Stimulated activated CD4-positive, alpha-beta T cell treated with anti-CD3 and anti-CD28 coated beads, Interleukin-12 subunit alpha, Interleukin-12 subunit beta, amount 100 ng/mL, for 48 hours (primary cell): ENCODE measurements at regions not wholly inside any gene's neighbourhood (a gene's known extent, or its start where the extent isn't known, plus 50 kb on each side); places are given as distances from the start of the nearest gene placed in this dataset.
"Not testable (repeated sequence)": the region's sequence is repeated elsewhere in the genome, so short reads cannot be mapped to it uniquely, and the experiment has no call there.

ENCODE experiments used
- DNase-seq, 3 donors: peaks; one replicate each; pipeline ENCODE4 v3.0.0-alpha.2; 2020; ENCODE audit warnings: low read depth in 2 of 3, low spot score in 1 of 3

DNA sequence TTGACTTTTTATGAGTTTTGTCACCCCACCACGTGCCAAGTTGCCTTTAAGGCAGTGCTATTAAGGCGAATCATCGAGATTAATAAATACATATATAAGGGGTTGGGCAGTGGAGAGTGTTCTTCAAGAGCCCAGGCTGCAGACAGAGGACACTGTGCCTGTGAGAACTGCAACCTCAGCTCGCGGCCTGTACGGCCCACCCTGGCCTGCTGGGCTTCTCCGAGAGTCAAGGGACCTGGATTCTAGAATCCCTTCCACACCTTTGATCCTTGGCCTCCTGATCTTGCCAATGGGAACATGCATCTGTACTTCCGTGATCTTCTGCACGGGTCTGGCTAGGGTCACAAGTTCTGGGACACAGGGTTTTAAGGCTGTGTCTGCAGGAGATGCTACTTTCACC is 54.5 kb downstream of the IRX5 start:
- no peak for DNase-seq

DNA sequence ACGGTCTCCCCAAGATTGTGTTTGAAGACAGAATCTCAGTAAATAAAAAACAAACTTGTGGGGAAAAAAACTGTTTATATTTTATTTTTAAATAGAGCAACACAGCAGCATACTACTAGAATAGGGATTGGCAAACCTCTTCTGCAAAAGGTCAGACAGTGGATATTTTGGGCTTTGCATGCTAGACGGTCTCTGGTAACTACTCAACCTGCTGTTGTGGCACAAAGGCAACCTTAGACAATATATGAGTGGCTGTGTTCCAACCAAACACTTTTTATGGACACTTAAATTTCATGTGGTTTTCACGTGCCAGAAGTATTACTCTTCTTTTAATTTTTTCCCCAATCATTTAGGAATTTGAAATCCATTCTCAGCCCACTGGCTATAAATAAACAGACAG is 55.0 kb downstream of the IRX5 start:
- DNase-seq = no peak

DNA sequence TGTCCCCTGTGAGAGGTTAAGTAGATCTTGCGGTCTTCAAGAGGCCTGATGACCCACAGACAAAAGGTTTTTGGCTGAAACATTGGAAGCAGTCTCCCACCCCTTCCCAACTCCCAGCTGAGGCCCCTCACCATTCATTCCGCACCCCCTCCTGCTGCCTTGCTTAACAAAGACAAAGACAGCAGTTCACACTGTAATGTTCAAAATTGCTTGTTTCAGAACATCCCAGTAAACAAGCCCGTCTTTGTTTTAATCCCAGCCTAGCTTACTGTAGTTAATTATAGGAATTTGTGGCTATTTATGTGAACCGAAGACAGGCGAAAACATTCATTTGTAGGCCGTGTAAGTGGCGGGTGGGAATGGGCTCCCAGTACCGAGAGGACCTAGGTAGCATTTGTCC is 55.7 kb downstream of the IRX5 start:
- no peak for DNase-seq

DNA sequence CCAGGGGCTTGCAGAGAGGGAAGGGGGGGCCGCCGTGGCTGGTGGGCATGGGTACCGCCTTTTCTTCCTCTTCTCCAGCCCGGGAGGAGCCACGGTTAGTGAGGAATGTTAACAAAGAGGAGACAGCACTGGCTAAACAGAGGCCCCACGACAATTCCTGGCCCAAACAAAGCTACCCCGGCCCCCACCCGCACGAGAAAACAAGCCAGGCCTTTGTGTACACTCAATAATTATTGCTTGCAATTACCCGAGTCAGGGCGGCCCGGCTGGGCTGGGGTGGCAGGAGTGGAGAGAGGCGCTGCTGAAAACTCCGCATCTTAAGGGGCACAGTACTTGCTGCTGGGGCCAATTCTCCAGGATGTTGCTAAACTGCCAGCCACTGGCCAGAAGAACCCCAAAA is 56.4 kb downstream of the IRX5 start:
- DNase-seq = no peak

DNA sequence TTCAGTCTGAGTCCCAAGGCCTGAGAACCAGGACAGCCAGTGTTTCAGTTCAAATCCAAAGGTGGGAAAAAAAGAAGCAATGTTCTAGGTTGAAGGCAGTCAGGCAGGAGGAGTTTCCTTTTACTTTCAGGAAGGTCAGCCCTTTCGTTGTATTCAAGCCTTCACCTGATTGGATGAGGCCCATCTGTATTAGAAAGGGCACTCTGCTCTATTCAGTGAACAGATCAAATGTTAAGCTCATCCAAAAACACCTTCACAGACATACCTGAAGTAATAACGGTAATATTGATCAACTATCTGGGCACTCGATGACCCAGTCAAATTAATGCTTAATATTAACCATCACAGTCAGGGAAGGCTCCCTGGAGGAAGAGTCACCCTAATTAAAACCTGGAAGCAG is 60.9 kb downstream of the IRX5 start:
- no peak for DNase-seq

DNA sequence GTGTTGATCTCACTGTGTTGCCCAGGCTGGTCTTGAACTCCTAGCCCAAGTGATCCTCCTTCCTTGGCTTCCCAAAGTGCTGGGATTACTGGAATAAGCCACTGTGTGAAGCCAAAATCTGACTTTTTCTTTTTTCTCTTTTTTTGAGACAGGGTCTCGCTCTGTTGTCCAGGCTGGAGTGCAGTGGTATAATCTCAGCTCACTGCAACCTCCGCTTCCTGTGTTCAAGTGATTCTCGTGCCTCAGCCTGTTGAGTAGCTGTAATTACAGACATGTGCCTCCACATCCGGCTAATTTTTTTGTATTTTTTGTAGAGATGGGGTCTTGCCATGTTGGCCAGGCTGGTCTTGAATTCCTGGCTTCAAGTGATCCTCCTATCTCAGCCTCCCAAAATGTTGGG is 61.3 kb downstream of the IRX5 start:
- DNase-seq = not testable (repeated sequence)

DNA sequence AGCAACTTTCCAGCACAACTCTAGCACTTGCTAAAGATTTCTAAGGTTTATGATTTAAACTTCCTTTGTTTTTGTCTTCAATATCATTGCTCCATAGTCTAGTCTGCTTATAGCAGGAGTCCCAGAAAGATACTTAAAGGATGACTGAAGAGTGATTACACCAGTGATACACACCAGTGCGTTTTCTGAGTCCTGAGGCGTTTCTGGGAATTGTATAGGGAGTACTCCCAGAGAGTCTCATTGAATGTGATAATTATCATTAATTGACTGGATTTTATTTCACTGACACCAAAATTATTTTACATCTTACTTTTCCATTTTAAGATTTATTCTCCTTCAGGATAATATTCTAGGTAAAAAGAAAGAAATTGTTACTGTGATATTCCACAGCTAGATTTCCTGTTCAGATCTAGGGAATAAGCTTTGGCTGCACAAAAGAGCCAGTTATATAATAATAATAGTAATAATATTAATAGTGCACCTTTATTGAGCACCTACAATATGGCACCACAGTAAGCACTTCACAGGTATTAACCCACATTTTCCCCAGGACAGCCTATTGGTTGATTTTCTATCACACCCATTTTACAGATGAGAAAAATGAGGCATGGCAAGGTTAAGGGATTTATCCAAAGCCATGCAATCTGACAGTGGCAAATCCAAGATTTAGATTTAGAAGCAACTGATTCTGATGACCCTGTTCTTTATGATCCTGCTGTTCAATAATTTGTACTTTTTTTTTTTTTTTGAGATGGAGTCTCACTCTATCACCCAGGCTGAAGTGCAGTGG is 62.6 kb downstream of the IRX5 start:
- no peak for DNase-seq

DNA sequence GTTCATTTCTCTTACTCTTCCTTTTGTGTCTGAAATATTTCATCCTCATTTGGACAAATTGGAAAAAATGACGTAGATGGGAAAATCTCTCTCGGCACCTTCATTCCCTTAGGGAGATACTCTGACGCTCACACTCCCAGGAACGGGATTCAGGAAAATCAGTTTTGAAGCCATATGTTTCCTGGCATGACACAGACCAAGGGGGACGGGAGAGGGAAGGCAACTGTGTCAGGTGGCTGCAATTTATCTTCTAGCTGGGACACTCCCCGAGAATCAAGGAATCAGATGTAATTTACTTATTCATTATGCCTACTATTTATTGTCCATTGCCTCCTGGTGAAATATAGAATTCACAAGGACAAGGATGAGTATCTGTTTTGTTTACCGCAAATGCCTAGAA is 65.5 kb downstream of the IRX5 start:
- DNase-seq = no peak

DNA sequence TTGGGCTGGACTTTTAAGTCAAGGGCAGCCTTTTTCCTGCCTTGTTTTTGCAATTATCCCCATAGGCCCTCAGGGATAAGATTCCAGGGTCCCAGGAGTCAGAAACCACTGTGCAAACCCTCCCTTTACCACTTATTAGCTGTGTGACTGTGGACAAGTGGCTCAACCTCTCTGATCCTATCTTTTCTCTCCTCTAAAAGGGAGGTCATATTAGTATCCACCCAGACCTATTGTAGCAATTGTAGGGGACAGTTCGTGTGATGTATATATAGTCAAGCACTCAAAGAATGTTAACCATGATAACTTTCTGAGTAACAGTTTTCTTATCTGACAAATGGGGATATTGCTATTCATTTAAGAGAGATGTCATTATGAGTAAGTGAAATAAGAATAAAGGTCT is 68.2 kb downstream of the IRX5 start:
- DNase-seq = no peak

DNA sequence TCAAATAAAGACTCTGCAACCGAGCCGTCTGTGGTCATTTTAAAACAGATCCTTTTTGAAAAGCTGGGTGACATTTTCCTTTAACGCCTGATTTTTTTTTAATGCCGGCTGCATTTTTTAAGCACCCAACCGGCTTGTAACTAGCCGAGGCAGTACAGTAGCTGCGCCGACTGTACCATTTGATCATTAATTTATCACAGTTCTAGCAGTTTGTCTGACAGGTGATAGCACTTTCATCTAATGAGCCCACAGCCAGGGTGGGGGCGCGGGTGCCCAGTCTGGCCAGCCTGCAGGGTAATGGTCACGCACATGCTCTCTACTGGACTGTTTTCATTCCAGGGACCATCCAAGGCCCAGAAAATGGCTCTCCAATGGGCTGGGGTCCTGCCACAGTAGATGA is 68.8 kb downstream of the IRX5 start:
- DNase-seq = no peak

DNA sequence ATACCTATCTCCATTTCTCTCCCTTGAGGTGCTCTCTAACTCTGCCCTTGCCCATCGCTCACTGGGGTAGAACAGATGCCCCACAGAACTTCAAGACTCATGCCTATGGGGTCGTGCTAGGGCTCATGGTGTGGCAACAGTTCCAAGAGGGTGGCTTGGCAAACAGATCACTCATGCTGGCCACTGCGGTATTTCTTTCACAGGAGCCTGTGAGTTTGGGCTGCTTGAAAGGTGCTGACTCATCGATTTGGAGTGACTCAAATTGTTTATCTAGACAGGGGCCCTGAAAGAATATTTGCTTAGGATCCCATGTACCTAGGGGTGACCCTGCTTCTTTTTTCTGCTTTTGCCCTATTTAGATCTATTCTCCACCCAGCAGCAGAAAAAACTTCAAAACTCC is 69.9 kb downstream of the IRX5 start:
- DNase-seq = no peak

DNA sequence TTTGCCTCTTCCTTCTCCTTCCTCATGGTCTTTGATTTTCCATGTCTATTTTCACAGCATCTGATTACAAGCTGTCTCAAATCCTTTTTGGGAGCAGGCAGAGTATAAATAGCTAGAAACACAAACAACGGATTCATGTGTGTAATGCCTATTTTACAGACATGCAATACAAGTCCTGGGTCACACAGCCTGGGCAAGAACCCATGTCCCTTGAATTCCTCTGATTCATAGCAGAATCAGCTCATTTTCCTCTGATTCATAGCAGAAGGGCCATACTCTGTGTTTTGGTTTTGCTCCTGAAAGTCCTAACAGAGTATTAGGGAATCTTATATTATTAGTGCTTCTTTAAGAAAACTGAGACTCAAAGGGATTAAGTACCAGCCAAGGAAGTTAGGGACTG is 71.3 kb downstream of the IRX5 start:
- no peak for DNase-seq

DNA sequence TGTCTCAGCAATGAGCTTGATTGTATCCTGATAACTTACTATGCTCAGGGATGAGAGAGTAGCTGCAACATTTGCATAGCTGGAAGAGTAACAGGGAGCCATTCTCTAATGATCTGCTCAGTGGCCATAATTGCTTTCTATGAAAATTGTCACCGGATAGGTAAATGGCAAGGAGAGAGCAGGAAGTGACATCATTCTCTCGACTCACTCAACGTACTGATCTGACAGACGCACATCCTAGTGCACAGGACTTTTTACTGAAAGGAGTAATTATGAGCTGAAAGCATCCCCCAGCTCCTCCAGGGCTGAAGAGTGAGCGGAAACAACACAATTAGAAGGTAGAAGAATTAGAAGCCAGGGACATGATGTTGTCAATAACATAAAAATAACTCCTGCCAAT is 71.8 kb downstream of the IRX5 start:
- DNase-seq = no peak

DNA sequence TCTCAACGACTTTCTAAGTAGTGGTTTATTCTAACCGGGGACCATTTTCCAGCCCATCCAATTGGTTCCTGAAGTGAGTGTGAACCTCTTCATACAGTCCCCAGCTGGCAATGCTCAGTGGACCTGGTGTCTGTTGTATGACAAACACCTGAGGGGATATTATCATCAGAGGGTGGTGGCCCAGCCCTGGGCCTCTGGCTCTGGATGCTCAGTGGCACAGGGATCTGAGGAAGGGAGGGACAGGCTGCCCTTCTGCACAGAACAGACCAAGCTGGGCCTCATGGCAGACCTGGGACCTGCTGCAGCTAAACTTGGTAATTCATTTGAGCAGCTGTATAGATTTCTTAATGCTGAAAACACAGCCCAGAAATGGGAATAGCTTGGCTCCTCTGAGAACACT is 72.6 kb downstream of the IRX5 start:
- no peak for DNase-seq

DNA sequence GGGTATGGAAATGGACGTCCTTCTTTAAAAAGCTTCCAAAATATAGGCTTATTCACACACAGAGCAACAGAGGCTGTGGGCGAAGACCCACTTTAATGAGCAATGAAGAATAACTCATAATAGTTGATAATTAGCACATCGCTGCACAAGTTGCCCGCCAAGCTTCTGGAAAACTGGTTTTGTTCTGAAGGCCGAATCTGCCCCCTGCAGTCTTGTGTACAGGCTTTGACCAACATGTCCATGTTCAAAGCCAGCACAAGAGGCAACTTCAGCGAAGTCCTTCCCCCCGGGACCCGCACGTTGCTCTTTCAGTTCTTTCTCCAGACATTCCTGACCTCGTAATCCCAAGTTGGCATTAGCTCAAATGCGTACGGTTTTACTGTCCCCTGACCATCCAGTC is 73.3 kb downstream of the IRX5 start:
- no peak for DNase-seq

DNA sequence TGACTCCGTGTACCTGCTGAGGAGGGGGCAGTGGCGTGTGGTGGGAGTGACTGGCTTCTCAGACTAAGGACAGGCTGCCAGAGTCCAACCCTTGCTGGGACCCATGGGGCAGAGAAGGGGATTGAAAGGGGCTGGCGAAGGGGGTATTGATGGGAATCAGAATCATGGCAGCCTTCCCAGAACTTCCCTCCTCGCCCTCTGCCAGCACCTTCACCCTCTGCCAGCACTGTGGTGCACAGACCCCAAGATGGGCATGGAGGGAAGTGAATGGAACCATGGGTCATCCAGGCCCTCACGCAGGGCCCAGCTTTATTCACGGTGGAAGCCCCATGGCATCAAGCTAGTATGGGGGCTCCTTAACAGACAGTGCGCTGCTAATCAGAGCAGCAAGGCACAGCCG is 76.8 kb downstream of the IRX5 start:
- no peak for DNase-seq

DNA sequence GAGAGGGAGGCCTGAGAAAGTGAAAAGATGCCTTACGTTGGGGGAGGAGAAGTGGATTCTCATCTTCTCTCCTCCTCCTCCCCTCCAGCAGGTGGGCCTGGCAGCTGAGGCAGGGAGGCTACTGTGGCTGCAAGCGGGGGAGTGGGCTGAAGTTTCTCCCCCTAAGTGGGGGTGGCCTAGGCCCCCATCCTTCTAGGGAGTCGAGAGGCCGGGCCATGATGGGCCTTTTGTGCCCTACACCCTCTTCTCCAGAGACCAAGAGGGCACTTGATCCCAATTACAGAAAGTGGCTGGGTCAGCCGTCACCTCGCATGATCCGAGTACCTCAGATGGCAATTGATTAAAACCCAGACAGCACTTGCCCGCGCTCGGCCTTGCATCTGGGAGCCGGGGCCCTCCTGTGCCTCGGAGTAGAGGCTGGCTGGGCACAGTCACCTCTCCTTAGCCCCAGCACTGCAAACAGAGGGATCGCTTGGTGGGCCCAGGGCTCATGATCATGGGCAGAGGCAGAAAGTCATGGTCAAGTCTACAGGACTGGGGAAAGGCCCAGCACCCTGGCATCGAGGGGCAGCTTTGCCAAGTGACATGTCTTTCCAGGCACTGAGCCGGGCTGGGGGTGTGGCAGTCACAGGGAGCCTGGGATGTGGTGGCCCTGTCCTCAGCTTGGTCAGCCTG is 78.3 kb downstream of the IRX5 start:
- DNase-seq = no peak

DNA sequence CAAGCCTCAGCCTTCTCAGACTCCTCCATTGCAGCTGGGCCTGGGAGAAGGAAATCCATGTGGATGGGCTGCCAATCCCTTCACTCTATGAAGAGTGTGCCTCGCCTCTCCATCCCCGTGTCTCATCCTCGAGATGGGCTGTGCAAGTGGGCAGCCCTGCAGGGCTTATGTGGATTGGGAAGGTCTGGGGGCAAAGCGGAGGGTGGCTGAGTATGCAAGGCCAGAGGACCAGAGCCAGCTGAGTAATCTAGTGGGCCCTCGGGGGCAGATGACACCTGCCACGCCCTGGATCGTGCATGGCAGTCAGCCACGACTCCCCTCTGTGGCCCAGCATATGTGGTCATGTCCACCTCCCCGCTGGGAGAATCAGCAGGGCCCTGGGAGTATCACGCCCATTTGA is 78.9 kb downstream of the IRX5 start:
- DNase-seq = no peak

DNA sequence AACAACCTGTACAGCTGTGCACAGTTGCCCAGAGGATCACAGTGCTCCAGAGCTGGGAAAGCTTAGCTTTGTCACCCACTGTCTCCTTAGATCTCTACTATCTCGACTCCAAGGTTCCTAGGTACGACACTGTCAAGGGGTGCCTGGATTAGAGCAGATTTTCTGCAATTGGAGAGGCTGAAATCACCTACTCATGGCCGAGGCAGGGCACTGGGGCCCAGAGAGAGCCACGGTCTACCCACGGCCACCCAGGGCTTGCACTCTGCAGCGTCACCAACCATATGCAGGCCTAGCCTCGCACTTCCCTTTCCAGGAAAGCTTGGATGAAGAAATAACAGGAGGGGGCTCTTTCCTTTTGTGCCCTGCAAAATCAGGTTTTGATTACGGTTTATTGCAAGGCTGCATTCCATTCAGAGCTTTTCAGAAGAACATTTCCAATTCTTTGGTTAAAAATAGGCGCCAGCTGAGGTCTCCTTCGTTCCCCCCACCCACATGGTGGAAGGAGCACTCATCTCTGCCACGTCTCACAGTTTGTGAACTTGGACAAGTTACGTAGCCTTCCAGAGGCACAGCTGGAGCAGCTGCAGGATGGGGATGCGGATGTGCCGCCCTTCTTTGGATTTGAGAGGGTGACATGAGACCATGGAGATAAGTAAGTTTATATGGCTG is 80.0 kb downstream of the IRX5 start:
- no peak for DNase-seq

DNA sequence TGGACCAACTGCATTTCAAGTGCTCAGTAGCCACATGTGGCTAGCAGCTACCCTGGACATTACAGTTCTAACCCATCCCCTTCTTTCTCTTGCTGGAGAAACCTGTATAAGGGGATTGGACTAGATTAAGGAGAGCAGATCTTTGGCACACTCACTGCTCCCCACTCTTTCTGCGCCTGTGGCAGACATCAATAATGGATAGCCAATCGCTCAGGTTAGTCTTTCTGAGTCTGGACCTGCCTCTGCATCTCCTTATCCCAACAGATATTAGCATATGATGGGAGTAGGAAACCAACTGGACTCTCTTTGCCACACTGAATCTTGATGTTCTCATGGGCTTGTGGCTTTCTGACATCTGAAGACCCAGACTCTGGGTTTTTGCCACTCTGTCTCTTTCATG is 81.7 kb downstream of the IRX5 start:
- DNase-seq = no peak

DNA sequence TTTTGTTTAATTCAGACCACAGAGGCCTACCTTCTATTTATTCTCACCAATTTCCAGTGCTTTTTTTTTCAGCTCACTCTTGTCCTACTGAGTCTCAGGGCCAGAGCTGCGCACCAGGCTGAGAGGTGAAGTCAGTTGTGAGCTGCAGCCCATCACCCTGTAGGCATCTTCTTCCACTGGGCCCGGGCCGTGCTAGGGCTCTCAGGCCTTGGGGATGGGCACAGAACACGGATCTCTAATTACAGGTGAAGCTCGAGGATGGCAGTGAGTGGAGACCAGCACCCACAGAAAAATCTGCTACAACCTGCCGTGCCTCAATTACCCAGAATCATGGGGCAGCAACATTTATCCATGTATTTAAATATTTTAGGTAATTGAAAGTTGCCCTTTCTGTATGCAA is 82.1 kb downstream of the IRX5 start:
- DNase-seq = no peak

DNA sequence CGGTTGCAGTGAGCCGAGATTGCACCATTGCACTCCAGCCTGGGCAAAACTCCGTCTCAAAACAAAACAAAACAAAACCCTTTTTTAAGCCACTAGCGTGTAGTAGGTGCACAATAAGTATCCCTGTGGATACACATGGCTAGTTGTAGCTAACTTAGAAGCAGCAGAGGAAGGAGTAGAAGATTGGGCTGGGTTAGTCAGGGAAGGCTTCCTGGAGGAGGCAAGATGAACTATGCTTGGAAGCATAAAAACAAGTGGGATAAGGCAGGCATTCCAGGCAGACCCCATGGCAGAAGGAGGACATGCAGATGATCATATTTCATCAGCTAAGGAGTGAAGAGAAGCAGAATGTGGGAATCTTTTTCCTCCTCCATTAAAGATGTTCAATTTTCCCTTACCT is 83.4 kb downstream of the IRX5 start:
- no peak for DNase-seq
